H1 (cell line): ENCODE measurements at regions not wholly inside any gene's neighbourhood (a gene's known extent, or its start where the extent isn't known, plus 50 kb on each side); places are given as distances from the start of the nearest gene placed in this dataset.

Experiments
- CTCF ChIA-PET: fragments of 300-600 bp; sonication (Branson Sonifier 250); formaldehyde crosslinking; loops from one replicate; lab custom pipeline; 2021; ENCODE audit not compliant: partially characterized antibody; lab: Charles Lee
- POLR2A ChIA-PET: fragments of 300-600 bp; sonication (Branson Sonifier 250); formaldehyde crosslinking; loops from one replicate; lab custom pipeline; 2021; ENCODE audit warnings: inconsistent platforms; ENCODE audit not compliant: partially characterized antibody; lab: Charles Lee
- DNase-seq, 2 experiments: peaks; one replicate each; pipeline versions ENCODE4 v3.0.0 to v3.0.0-alpha.2; 2010 to 2022; ENCODE audit warnings: low spot score in 2 of 2, low read depth in 1 of 2, mixed read lengths in 1 of 2
- FAIRE-seq: peaks from 2 replicates; lab custom pipeline; 2011; peaks lifted over from hg19 to GRCh38; lab: Jason Lieb, UNC
- H2AFZ ChIP-seq: 2 replicates; pipeline ENCODE4 v1.8.1; 2012; ENCODE audit warnings: low read length, inconsistent platforms
- H2AK5ac ChIP-seq: 2 replicates; pipeline ENCODE4 v1.6.1; 2013; ENCODE audit warnings: low read depth, low read length
- H2BK120ac ChIP-seq: replicated peaks from 2 replicates; pipeline ENCODE3; 2013; ENCODE audit warnings: low read depth, low read length, inconsistent platforms
- H2BK12ac ChIP-seq: 2 replicates; pipeline ENCODE4 v1.6.1; 2013; ENCODE audit warnings: low read depth, low read length
- H2BK15ac ChIP-seq: 2 replicates; pipeline ENCODE4 v1.6.1; 2013; ENCODE audit warnings: low read length
- H2BK20ac ChIP-seq: 2 replicates; pipeline ENCODE4 v1.6.1; 2013; ENCODE audit warnings: low read length
- H2BK5ac ChIP-seq: 2 replicates; pipeline ENCODE4 v1.6.1; 2013; ENCODE audit warnings: low read depth, low read length
- H3K14ac ChIP-seq: 2 replicates; pipeline ENCODE4 v1.6.1; 2013; ENCODE audit warnings: inconsistent platforms; ENCODE audit not compliant: insufficient read length
- H3K18ac ChIP-seq: 2 replicates; pipeline ENCODE4 v1.6.1; 2013; ENCODE audit warnings: low read length; ENCODE audit errors: extremely low read depth
- H3K23ac ChIP-seq: 2 replicates; pipeline ENCODE4 v1.6.1; 2013; ENCODE audit warnings: inconsistent platforms; ENCODE audit not compliant: insufficient read length
- H3K23me2 ChIP-seq: 2 replicates; pipeline ENCODE4 v1.6.1; 2013; ENCODE audit warnings: low read depth, low read length
- H3K27ac ChIP-seq: 2 replicates; pipeline ENCODE4 v1.6.1; 2011; ENCODE audit warnings: low read depth, low read length, inconsistent platforms
- H3K27me3 ChIP-seq, 4 experiments: replicated peaks in 1 of 4; 1 replicate in 1 of 4; 2 replicates in 3 of 4; pipeline versions ENCODE4 v1.6.1 to v1.8.1; 2011 to 2013; ENCODE audit warnings: low read length in 3 of 4, mild to moderate bottlenecking in 3 of 4, inconsistent platforms in 2 of 4, mixed read lengths in 2 of 4, moderate library complexity in 1 of 4; ENCODE audit not compliant: control insufficient read depth in 3 of 4, insufficient read depth in 3 of 4; ENCODE audit errors: extremely low read depth in 1 of 4
- H3K36me3 ChIP-seq, 4 experiments: 2 replicates each; pipeline versions ENCODE4 v1.6.1 to v1.8.1; 2011 to 2013; ENCODE audit warnings: mild to moderate bottlenecking in 4 of 4, low read length in 3 of 4, moderate library complexity in 2 of 4, control low read depth in 1 of 4, inconsistent platforms in 1 of 4; ENCODE audit not compliant: insufficient read depth in 4 of 4, control insufficient read depth in 2 of 4
- H3K4ac ChIP-seq: replicated peaks from 2 replicates; pipeline ENCODE3; 2013; ENCODE audit warnings: low read length, low read depth, mixed read lengths, inconsistent platforms; ENCODE audit not compliant: insufficient read length
- H3K4me1 ChIP-seq, 4 experiments: replicated peaks in 1 of 4; 1 replicate in 1 of 4; 2 replicates in 3 of 4; pipeline versions ENCODE4 v1.6.1 to v1.8.1; 2011 to 2013; ENCODE audit warnings: low read length in 3 of 4, inconsistent platforms in 2 of 4, mixed read lengths in 1 of 4; ENCODE audit not compliant: insufficient read depth in 4 of 4, control insufficient read depth in 3 of 4
- H3K4me2 ChIP-seq, 2 experiments: 2 replicates each; pipeline versions ENCODE4 v1.6.1 to v1.8.1; 2011 to 2013; ENCODE audit warnings: low read depth in 2 of 2, low read length in 2 of 2, control low read depth in 1 of 2, inconsistent platforms in 1 of 2, mild to moderate bottlenecking in 1 of 2; ENCODE audit not compliant: insufficient read depth in 1 of 2
- H3K4me3 ChIP-seq, 4 experiments: fragments of 200-600, 300-600 bp in 1 of 4; sonication (generic), shearing (Covaris generic), sonication (Bioruptor Twin) in 1 of 4; 2 replicates each; pipeline versions ENCODE4 v1.5.1 to v1.8.1; 2011 to 2016; ENCODE audit warnings: low read length in 4 of 4, low read depth in 3 of 4, control low read depth in 2 of 4, inconsistent platforms in 2 of 4, mild to moderate bottlenecking in 2 of 4, mixed read lengths in 1 of 4, moderate library complexity in 1 of 4; ENCODE audit not compliant: insufficient read depth in 2 of 4; ENCODE audit errors: extremely low read depth in 1 of 4
- H3K56ac ChIP-seq: replicated peaks from 2 replicates; pipeline ENCODE3; 2013; ENCODE audit warnings: low read depth, mild to moderate bottlenecking, mixed read lengths, low read length, inconsistent platforms; ENCODE audit not compliant: insufficient read length
- H3K79me1 ChIP-seq: 2 replicates; pipeline ENCODE4 v1.6.1; 2013; ENCODE audit warnings: low read depth, low read length, control low read depth
- H3K79me2 ChIP-seq, 2 experiments: 2 replicates each; pipeline versions ENCODE4 v1.6.1 to v1.8.1; 2012 to 2013; ENCODE audit warnings: low read length in 2 of 2, mild to moderate bottlenecking in 2 of 2, inconsistent platforms in 1 of 2; ENCODE audit not compliant: insufficient read depth in 2 of 2, control insufficient read depth in 1 of 2
- H3K9ac ChIP-seq, 4 experiments: replicated peaks in 1 of 4; 1 replicate in 1 of 4; 2 replicates in 3 of 4; pipeline versions ENCODE4 v1.6.1 to v1.8.1; 2011 to 2013; ENCODE audit warnings: low read depth in 3 of 4, low read length in 3 of 4, control low read depth in 2 of 4, mild to moderate bottlenecking in 2 of 4, moderate library complexity in 2 of 4, inconsistent platforms in 1 of 4; ENCODE audit errors: extremely low read depth in 1 of 4
- H3K9me3 ChIP-seq, 2 experiments: 2 replicates each; pipeline versions ENCODE4 v1.6.1 to v1.8.1; 2012 to 2013; ENCODE audit warnings: mild to moderate bottlenecking in 2 of 2, moderate library complexity in 2 of 2, control low read depth in 1 of 2, inconsistent platforms in 1 of 2, low read depth in 1 of 2, low read length in 1 of 2, mixed read lengths in 1 of 2; ENCODE audit not compliant: insufficient read depth in 2 of 2
- H4K20me1 ChIP-seq, 2 experiments: replicated peaks in 1 of 2; 2 replicates each; pipeline versions ENCODE3 to v1.8.1; 2011 to 2013; ENCODE audit warnings: inconsistent platforms in 2 of 2, low read length in 2 of 2, mild to moderate bottlenecking in 1 of 2; ENCODE audit not compliant: insufficient read depth in 2 of 2, control insufficient read depth in 1 of 2
- H4K5ac ChIP-seq: 2 replicates; pipeline ENCODE4 v1.6.1; 2013; ENCODE audit warnings: low read length, low read depth, mixed read lengths, inconsistent platforms; ENCODE audit not compliant: insufficient read length
- H4K8ac ChIP-seq: 2 replicates; pipeline ENCODE4 v1.8.0; 2013; ENCODE audit warnings: mild to moderate bottlenecking, moderate library complexity, low read length, inconsistent platforms; ENCODE audit not compliant: insufficient read depth; ENCODE audit errors: extremely low read depth
- H4K91ac ChIP-seq: replicated peaks from 2 replicates; pipeline ENCODE3; 2013; ENCODE audit warnings: low read length, mixed read lengths, inconsistent platforms; ENCODE audit not compliant: insufficient read length
- CHD2 ChIP-seq: IDR thresholded peaks from 2 replicates; pipeline ENCODE4 v1.6.1; 2012; ENCODE audit warnings: low read length, improper control_type of control experiment
- CREB1 ChIP-seq: IDR thresholded peaks from 2 replicates; pipeline ENCODE4 v1.6.1; 2012; ENCODE audit warnings: inconsistent platforms
- EGR1 ChIP-seq: IDR thresholded peaks from 2 replicates; pipeline ENCODE4 v1.6.1; 2011; ENCODE audit warnings: low read depth, low read length, borderline replicate concordance
- FOSL1 ChIP-seq: IDR thresholded peaks from 2 replicates; pipeline ENCODE4 v1.6.1; 2011; ENCODE audit warnings: mild to moderate bottlenecking, low read depth, low read length, moderate library complexity; ENCODE audit not compliant: insufficient read depth
- KDM4A ChIP-seq: IDR thresholded peaks from one replicate; pipeline ENCODE4 v1.7.1; 2012; ENCODE audit warnings: low read depth, mild to moderate bottlenecking, moderate library complexity, low read length, inconsistent platforms; ENCODE audit not compliant: severe bottlenecking
- NANOG ChIP-seq: IDR thresholded peaks from 2 replicates; pipeline ENCODE4 v1.6.1; 2011; ENCODE audit warnings: low read length, low read depth, mild to moderate bottlenecking, inconsistent platforms; ENCODE audit not compliant: insufficient read depth, poor library complexity, severe bottlenecking
- PHF8 ChIP-seq: fragments of 200-600 bp; sonication (generic); conservative IDR thresholded peaks from 2 replicates; pipeline ENCODE4 v1.7.1; 2012; ENCODE audit warnings: low read depth, mild to moderate bottlenecking, inconsistent platforms, low read length, moderate library complexity
- POLR2AphosphoS5 ChIP-seq: IDR thresholded peaks from 2 replicates; pipeline ENCODE4 v1.6.1; 2011; ENCODE audit warnings: low read depth, low read length
- SRF ChIP-seq: IDR thresholded peaks from 2 replicates; pipeline ENCODE4 v1.6.1; 2011; ENCODE audit warnings: mild to moderate bottlenecking, low read depth, low read length, moderate library complexity
- TAF1 ChIP-seq: IDR thresholded peaks from 2 replicates; pipeline ENCODE4 v1.6.1; 2011; ENCODE audit warnings: mild to moderate bottlenecking, low read depth, low read length
- TAF7 ChIP-seq: optimal IDR thresholded peaks from 2 replicates; pipeline ENCODE3; 2011; ENCODE audit warnings: low read depth, mild to moderate bottlenecking, inconsistent platforms, low read length, moderate library complexity, borderline replicate concordance
- ZNF274 ChIP-seq: IDR thresholded peaks from 2 replicates; pipeline ENCODE4 v1.7.0; 2012; ENCODE audit warnings: low read length, borderline replicate concordance; ENCODE audit errors: extremely low read depth
- WGBS, 2 experiments: shearing (Covaris generic) in 1 of 2; methylation state at CpG; one replicate each; pipeline versions ENCODE4 v1.1.6 to v1.1.7; 2013 to 2015; ENCODE audit warnings: low lambda C conversion rate in 2 of 2, mixed read lengths in 2 of 2, inconsistent platforms in 1 of 2, low coverage in 1 of 2, missing lambda C conversion rate in 1 of 2; ENCODE audit not compliant: insufficient replicate concordance in 2 of 2, insufficient coverage in 1 of 2, insufficient read length in 1 of 2; ENCODE audit errors: extremely low coverage in 1 of 2, missing lambda C conversion rate in 1 of 2; 5-methylcytosine and 5-hydroxymethylcytosine counted together

DNA sequence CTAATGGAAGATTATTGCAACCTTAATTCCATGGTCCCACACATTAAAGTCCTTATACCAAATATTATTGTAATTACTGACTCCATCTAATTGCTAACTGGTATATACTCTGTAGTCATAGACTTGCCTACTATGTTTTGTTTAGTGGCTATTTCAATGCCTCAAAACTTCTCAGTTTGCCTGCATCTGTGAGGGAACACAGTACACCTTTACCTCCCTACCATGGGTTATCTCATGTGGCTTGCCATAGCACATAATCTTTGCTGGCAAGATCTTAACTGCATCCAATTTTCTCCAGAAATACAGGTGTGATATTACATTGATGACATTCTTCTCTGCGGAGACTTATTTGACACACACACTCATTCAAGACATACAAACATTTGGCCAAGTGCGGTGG, 107.1 kb upstream of the ZNF184 start:
- Histone ChIP-seq H3K4me2 (no peak overlapping the region), H3K79me2 (no peaks in the 10 kb centered on the region), H2BK12ac (no peak overlapping the region), H3K9me3 (no peaks in the 10 kb centered on the region), H3K4me3 (no peak overlapping the region), H2BK120ac (no peak overlapping the region), H4K20me1 (no peaks in the 10 kb centered on the region), H2BK15ac (no peak overlapping the region), H3K23me2 (peaks cover 3% of the 10 kb centered on the region; the same call in 1 of the 2 replicates), H3K27ac (no peak overlapping the region), H3K4ac (no peak overlapping the region), H2AK5ac (no peak overlapping the region), H2BK5ac (no peak overlapping the region), H3K27me3 (no peaks in the 10 kb centered on the region), H3K79me1 (no peaks in the 10 kb centered on the region), H3K4me1 (no peaks in the 10 kb centered on the region; a peak in 1 of 7 replicates), H4K8ac (no peak overlapping the region), H2BK20ac (no peak overlapping the region), H3K14ac (no peak overlapping the region), H4K91ac (no peak overlapping the region), H4K5ac (no peak overlapping the region), H3K36me3 (no peaks in the 10 kb centered on the region), H3K56ac (no peak overlapping the region), H3K9ac (no peak overlapping the region), H3K18ac (no peak overlapping the region), H2AFZ (no peak overlapping the region), H3K23ac (no peak overlapping the region)
- 89% methylated on average over 2 of the region's 2 CpGs; no CpG with 5 or more reads in 1 of the 2 experiments for WGBS, 2 experiments
- ChIA-PET POLR2A (no interaction called here), CTCF (no interaction called here)
- TF ChIP-seq CHD2 (no peak), POLR2AphosphoS5 (no peak), EGR1 (no peak), TAF1 (no peak), SRF (no peak), KDM4A (no peak), CREB1 (no peak), ZNF274 (no peak), NANOG (no peak), FOSL1 (no peak), PHF8 (no peak), TAF7 (no peak)
- DNase-seq (no peak), FAIRE-seq (no peak)
